ENCODE measurements at regions not wholly inside any gene's neighbourhood (a gene's known extent, or its start where the extent isn't known, plus 50 kb on each side); places are given as distances from the start of the nearest gene placed in this dataset.

GRCh38 chr1:73907051-73907450 lies 290.9 kb downstream of the LRRIQ3 start:
- Histone ChIP-seq H3K4me3 (ENCODE audit: low read length in 2 of 2) (no peak overlapping the region), H3K9ac (ENCODE audit: low read depth, low read length, poor library complexity) (no peak overlapping the region), H4K91ac (ENCODE audit: low read depth, low read length, poor library complexity) (no peak overlapping the region), H2AFZ (ENCODE audit: low read length) (peak overlapping the region; percentile 40), H3K4ac (ENCODE audit: low read length) (no peak overlapping the region), H2BK15ac (ENCODE audit: low read length) (no peak overlapping the region), H3K9me3 (replicated peaks in 1 of 2; ENCODE audit: control insufficient read depth in 2 of 2, insufficient read depth in 1 of 2, low read depth in 1 of 2, low read length in 2 of 2) (no peaks in the 10 kb centered on the region), H3K14ac (ENCODE audit: low read length) (no peak overlapping the region), H2BK12ac (ENCODE audit: low read length) (no peak overlapping the region), H3K4me1 (ENCODE audit: control insufficient read depth in 2 of 2, insufficient read depth in 1 of 2, low read depth in 1 of 2, low read length in 2 of 2) (peaks cover under 1 to 7% of the 10 kb centered on the region in 2 donors), H4K8ac (ENCODE audit: low read depth, low read length) (no peak overlapping the region), H3K27me3 (ENCODE audit: control insufficient read depth in 3 of 3, insufficient read depth in 3 of 3, low read depth in 1 of 3, low read length in 3 of 3) (no peaks in the 10 kb centered on the region), H3K79me1 (ENCODE audit: low read depth, low read length) (no peaks in the 10 kb centered on the region), H2AK5ac (ENCODE audit: low read depth, low read length) (no peak overlapping the region), H3K27ac (replicated peaks; ENCODE audit: low read length) (no peak overlapping the region), H3K18ac (ENCODE audit: low read length) (no peak overlapping the region), H2BK120ac (ENCODE audit: low read depth, low read length) (no peak overlapping the region), H3K4me2 (ENCODE audit: insufficient read depth, low read length, poor library complexity, severe bottlenecking) (no peak overlapping the region), H2BK5ac (ENCODE audit: low read length) (no peak overlapping the region), H3K36me3 (replicated peaks in 1 of 2; ENCODE audit: control insufficient read depth in 2 of 2, insufficient read depth in 2 of 2, low read length in 2 of 2) (no peaks in the 10 kb centered on the region), H3K23ac (ENCODE audit: low read depth, low read length, poor library complexity) (no peak overlapping the region)
- no peak for DNase-seq (ENCODE audit: low spot score)
- no CpG with 5 or more reads among the region's 1 CpG for WGBS, 2 donors (ENCODE audit: extremely low coverage in 2 of 2, insufficient read length in 2 of 2, insufficient replicate concordance in 1 of 2)

GRCh38 chr1:73903092-73903491 lies 294.9 kb downstream of the LRRIQ3 start:
- WGBS, 2 donors (ENCODE audit: extremely low coverage in 2 of 2, insufficient read length in 2 of 2, insufficient replicate concordance in 1 of 2), result no CpG with 5 or more reads among the region's 3 CpGs
- Histone ChIP-seq H4K8ac (ENCODE audit: low read depth, low read length) (no peak overlapping the region), H3K36me3 (replicated peaks in 1 of 2; ENCODE audit: control insufficient read depth in 2 of 2, insufficient read depth in 2 of 2, low read length in 2 of 2) (no peaks in the 10 kb centered on the region), H3K14ac (ENCODE audit: low read length) (no peak overlapping the region), H3K79me1 (ENCODE audit: low read depth, low read length) (no peaks in the 10 kb centered on the region), H3K4me2 (ENCODE audit: insufficient read depth, low read length, poor library complexity, severe bottlenecking) (no peak overlapping the region), H3K4me3 (ENCODE audit: low read length in 2 of 2) (no peak overlapping the region), H2AK5ac (ENCODE audit: low read depth, low read length) (no peak overlapping the region), H3K4me1 (ENCODE audit: control insufficient read depth in 2 of 2, insufficient read depth in 1 of 2, low read depth in 1 of 2, low read length in 2 of 2) (peaks cover 8 to 13% of the 10 kb centered on the region in 2 donors), H3K4ac (ENCODE audit: low read length) (no peak overlapping the region), H2BK120ac (ENCODE audit: low read depth, low read length) (no peak overlapping the region), H4K91ac (ENCODE audit: low read depth, low read length, poor library complexity) (no peak overlapping the region), H3K27me3 (ENCODE audit: control insufficient read depth in 3 of 3, insufficient read depth in 3 of 3, low read depth in 1 of 3, low read length in 3 of 3) (no peaks in the 10 kb centered on the region), H2BK15ac (ENCODE audit: low read length) (no peak overlapping the region), H2AFZ (ENCODE audit: low read length) (no peak overlapping the region), H2BK12ac (ENCODE audit: low read length) (no peak overlapping the region), H3K27ac (replicated peaks; ENCODE audit: low read length) (no peak overlapping the region), H3K9me3 (replicated peaks in 1 of 2; ENCODE audit: control insufficient read depth in 2 of 2, insufficient read depth in 1 of 2, low read depth in 1 of 2, low read length in 2 of 2) (no peaks in the 10 kb centered on the region), H3K23ac (ENCODE audit: low read depth, low read length, poor library complexity) (no peak overlapping the region), H3K18ac (ENCODE audit: low read length) (no peak overlapping the region), H3K9ac (ENCODE audit: low read depth, low read length, poor library complexity) (no peak overlapping the region), H2BK5ac (ENCODE audit: low read length) (no peak overlapping the region)
- DNase-seq (ENCODE audit: low spot score), result no peak

GRCh38 chr1:73901738-73902137 lies 296.2 kb downstream of the LRRIQ3 start:
- WGBS, 2 donors (ENCODE audit: extremely low coverage in 2 of 2, insufficient read length in 2 of 2, insufficient replicate concordance in 1 of 2), result no CpG with 5 or more reads among the region's 5 CpGs
- no peaks in the 10 kb centered on the region for H3K36me3 ChIP-seq (replicated peaks in 1 of 2; ENCODE audit: control insufficient read depth in 2 of 2, insufficient read depth in 2 of 2, low read length in 2 of 2)
- no peak overlapping the region for H3K4ac ChIP-seq (ENCODE audit: low read length)
- H4K91ac ChIP-seq (ENCODE audit: low read depth, low read length, poor library complexity), result no peak overlapping the region
- no peaks in the 10 kb centered on the region for H3K79me1 ChIP-seq (ENCODE audit: low read depth, low read length)
- no peaks in the 10 kb centered on the region for H3K9me3 ChIP-seq (replicated peaks in 1 of 2; ENCODE audit: control insufficient read depth in 2 of 2, insufficient read depth in 1 of 2, low read depth in 1 of 2, low read length in 2 of 2)
- H3K4me1 ChIP-seq (ENCODE audit: control insufficient read depth in 2 of 2, insufficient read depth in 1 of 2, low read depth in 1 of 2, low read length in 2 of 2), result peaks cover 8 to 13% of the 10 kb centered on the region in 2 donors
- H3K9ac ChIP-seq (ENCODE audit: low read depth, low read length, poor library complexity), result no peak overlapping the region
- H2BK15ac ChIP-seq (ENCODE audit: low read length), result no peak overlapping the region
- H4K8ac ChIP-seq (ENCODE audit: low read depth, low read length), result no peak overlapping the region
- peak overlapping the region; percentile 86 for H2AFZ ChIP-seq (ENCODE audit: low read length)
- DNase-seq (ENCODE audit: low spot score), result no peak
- no peak overlapping the region for H2BK5ac ChIP-seq (ENCODE audit: low read length)
- H3K27me3 ChIP-seq (ENCODE audit: control insufficient read depth in 3 of 3, insufficient read depth in 3 of 3, low read depth in 1 of 3, low read length in 3 of 3), result no peaks in the 10 kb centered on the region
- no peak overlapping the region for H3K4me2 ChIP-seq (ENCODE audit: insufficient read depth, low read length, poor library complexity, severe bottlenecking)
- H3K14ac ChIP-seq (ENCODE audit: low read length), result no peak overlapping the region
- H3K18ac ChIP-seq (ENCODE audit: low read length), result no peak overlapping the region
- H2AK5ac ChIP-seq (ENCODE audit: low read depth, low read length), result no peak overlapping the region
- no peak overlapping the region for H3K27ac ChIP-seq (replicated peaks; ENCODE audit: low read length)
- no peak overlapping the region for H2BK120ac ChIP-seq (ENCODE audit: low read depth, low read length)
- peak overlapping the region in 1 of 2 donors; percentile 37 for H3K4me3 ChIP-seq (ENCODE audit: low read length in 2 of 2)
- no peak overlapping the region for H3K23ac ChIP-seq (ENCODE audit: low read depth, low read length, poor library complexity)
- H2BK12ac ChIP-seq (ENCODE audit: low read length), result no peak overlapping the region

- Histone ChIP-seq H2AK5ac (ENCODE audit: low read depth, low read length) (no peak overlapping the region), H3K36me3 (replicated peaks in 1 of 2; ENCODE audit: control insufficient read depth in 2 of 2, insufficient read depth in 2 of 2, low read length in 2 of 2) (no peaks in the 10 kb centered on the region), H3K9ac (ENCODE audit: low read depth, low read length, poor library complexity) (no peak overlapping the region), H2AFZ (ENCODE audit: low read length) (no peak overlapping the region), H2BK5ac (ENCODE audit: low read length) (no peak overlapping the region), H3K18ac (ENCODE audit: low read length) (no peak overlapping the region), H3K14ac (ENCODE audit: low read length) (no peak overlapping the region), H3K27ac (replicated peaks; ENCODE audit: low read length) (no peak overlapping the region), H3K79me1 (ENCODE audit: low read depth, low read length) (no peaks in the 10 kb centered on the region), H3K23ac (ENCODE audit: low read depth, low read length, poor library complexity) (no peak overlapping the region), H3K4ac (ENCODE audit: low read length) (no peak overlapping the region), H2BK120ac (ENCODE audit: low read depth, low read length) (no peak overlapping the region), H4K91ac (ENCODE audit: low read depth, low read length, poor library complexity) (no peak overlapping the region), H2BK12ac (ENCODE audit: low read length) (no peak overlapping the region), H3K27me3 (ENCODE audit: control insufficient read depth in 3 of 3, insufficient read depth in 3 of 3, low read depth in 1 of 3, low read length in 3 of 3) (no peaks in the 10 kb centered on the region), H3K4me3 (ENCODE audit: low read length in 2 of 2) (no peak overlapping the region), H4K8ac (ENCODE audit: low read depth, low read length) (no peak overlapping the region), H3K4me2 (ENCODE audit: insufficient read depth, low read length, poor library complexity, severe bottlenecking) (no peak overlapping the region), H2BK15ac (ENCODE audit: low read length) (no peak overlapping the region), H3K9me3 (replicated peaks in 1 of 2; ENCODE audit: control insufficient read depth in 2 of 2, insufficient read depth in 1 of 2, low read depth in 1 of 2, low read length in 2 of 2) (no peaks in the 10 kb centered on the region), H3K4me1 (ENCODE audit: control insufficient read depth in 2 of 2, insufficient read depth in 1 of 2, low read depth in 1 of 2, low read length in 2 of 2) (peaks cover 8 to 13% of the 10 kb centered on the region in 2 donors)
- DNase-seq (ENCODE audit: low spot score), result no peak
- no CpG with 5 or more reads among the region's 3 CpGs for WGBS, 2 donors (ENCODE audit: extremely low coverage in 2 of 2, insufficient read length in 2 of 2, insufficient replicate concordance in 1 of 2)
Measured at GRCh38 chr1:73899311-73899710, 298.7 kb downstream of the LRRIQ3 start.
